ENCODE measurements at regions not wholly inside any gene's neighbourhood (a gene's known extent, or its start where the extent isn't known, plus 50 kb on each side); places are given as distances from the start of the nearest gene placed in this dataset.

- DNase-seq = no peak
Observed at GRCh38 chr2:105649534-105649933, 95.2 kb upstream of the NCK2 start.

- no peak for DNase-seq
Observed at GRCh38 chr2:105647731-105648130, 97.0 kb upstream of the NCK2 start.

GRCh38 chr2:105646774-105647076 lies 98.0 kb upstream of the NCK2 start:
- no peak for DNase-seq

- no peak for DNase-seq
Observed at GRCh38 chr2:105645938-105646773, 98.6 kb upstream of the NCK2 start.

GRCh38 chr2:105645031-105645937 lies 99.4 kb upstream of the NCK2 start:
- DNase-seq = no peak

GRCh38 chr2:105644174-105644980 lies 100.3 kb upstream of the NCK2 start:
- no peak for DNase-seq

GRCh38 chr2:105643405-105644173 lies 101.1 kb upstream of the NCK2 start:
- no peak for DNase-seq

- DNase-seq = no peak
Observed at GRCh38 chr2:105641389-105641811, 103.3 kb upstream of the NCK2 start.

- DNase-seq = no peak
Observed at GRCh38 chr2:105640246-105640645, 104.5 kb upstream of the NCK2 start.

- no peak for DNase-seq
Observed at GRCh38 chr2:105636109-105636740, 108.5 kb upstream of the NCK2 start.

- DNase-seq = no peak
Observed at GRCh38 chr2:105635564-105635963, 109.1 kb upstream of the NCK2 start.

GRCh38 chr2:105634198-105634597 lies 110.5 kb upstream of the NCK2 start:
- no peak for DNase-seq

GRCh38 chr2:105631922-105632321 lies 112.8 kb upstream of the NCK2 start:
- DNase-seq = no peak

GRCh38 chr2:105631011-105631410 lies 113.7 kb upstream of the NCK2 start:
- DNase-seq = no peak

- no peak for DNase-seq
Observed at GRCh38 chr2:105629634-105630033, 115.1 kb upstream of the NCK2 start.

- DNase-seq = no peak
Observed at GRCh38 chr2:105627534-105627933, 117.2 kb upstream of the NCK2 start.

- DNase-seq = no peak
Observed at GRCh38 chr2:105626966-105627340, 117.8 kb upstream of the NCK2 start.

- DNase-seq = no peak
Observed at GRCh38 chr2:105626212-105626965, 118.3 kb upstream of the NCK2 start.

- no peak for DNase-seq
Observed at GRCh38 chr2:105625632-105626031, 119.1 kb upstream of the NCK2 start.

GRCh38 chr2:105621038-105621437 lies 123.7 kb upstream of the NCK2 start:
- no peak for DNase-seq

- DNase-seq = no peak
Observed at GRCh38 chr2:105618351-105618659, 126.4 kb upstream of the NCK2 start.
